Brain microvascular endothelial cell (primary cell): ENCODE measurements at regions not wholly inside any gene's neighbourhood (a gene's known extent, or its start where the extent isn't known, plus 50 kb on each side); places are given as distances from the start of the nearest gene placed in this dataset.

Experiments
- DNase-seq: peaks from one replicate; pipeline ENCODE4 v3.0.0-alpha.2; 2020
- H3K27ac ChIP-seq: fragments of 250-450 bp; sonication (Bioruptor Pico); 2 replicates; pipeline ENCODE4 v1.5.1; 2020; ENCODE audit warnings: mild to moderate bottlenecking, moderate library complexity
- H3K27me3 ChIP-seq: fragments of 250-450 bp; sonication (Bioruptor Pico); replicated peaks from 2 replicates; pipeline ENCODE4 v1.5.1; 2020; ENCODE audit warnings: mild to moderate bottlenecking
- H3K36me3 ChIP-seq: fragments of 250-450 bp; sonication (Bioruptor Pico); replicated peaks from 2 replicates; pipeline ENCODE4 v1.5.1; 2020; ENCODE audit warnings: mild to moderate bottlenecking
- H3K4me3 ChIP-seq: 2 replicates; pipeline ENCODE4 v1.5.1; 2011; ENCODE audit warnings: low read depth, mild to moderate bottlenecking, control low read depth, low read length, moderate library complexity
- in situ Hi-C: cut with HindIII; loops from 2 replicates; pipeline ENCODE4 v1.10.0; 2017; ENCODE audit warnings: low sequenced_read_pairs, low pct_ligation_motif_present
- TF ChIP-seq, protein P1 (sequence below): IDR thresholded peaks from 2 replicates; pipeline ENCODE4 v1.5.1; 2011; ENCODE audit warnings: low read depth, mild to moderate bottlenecking, moderate library complexity, low read length, control low read depth, inconsistent platforms; ENCODE audit errors: missing control alignments

GRCh38 chr19:31670931-31671330 is 321.7 kb upstream of the TSHZ3 start:
- Histone ChIP-seq H3K4me3 (no peak overlapping the region), H3K36me3 (no peaks in the 10 kb centered on the region), H3K27me3 (no peaks in the 10 kb centered on the region), H3K27ac (no peak overlapping the region)
- TF ChIP-seq, protein P1, sequence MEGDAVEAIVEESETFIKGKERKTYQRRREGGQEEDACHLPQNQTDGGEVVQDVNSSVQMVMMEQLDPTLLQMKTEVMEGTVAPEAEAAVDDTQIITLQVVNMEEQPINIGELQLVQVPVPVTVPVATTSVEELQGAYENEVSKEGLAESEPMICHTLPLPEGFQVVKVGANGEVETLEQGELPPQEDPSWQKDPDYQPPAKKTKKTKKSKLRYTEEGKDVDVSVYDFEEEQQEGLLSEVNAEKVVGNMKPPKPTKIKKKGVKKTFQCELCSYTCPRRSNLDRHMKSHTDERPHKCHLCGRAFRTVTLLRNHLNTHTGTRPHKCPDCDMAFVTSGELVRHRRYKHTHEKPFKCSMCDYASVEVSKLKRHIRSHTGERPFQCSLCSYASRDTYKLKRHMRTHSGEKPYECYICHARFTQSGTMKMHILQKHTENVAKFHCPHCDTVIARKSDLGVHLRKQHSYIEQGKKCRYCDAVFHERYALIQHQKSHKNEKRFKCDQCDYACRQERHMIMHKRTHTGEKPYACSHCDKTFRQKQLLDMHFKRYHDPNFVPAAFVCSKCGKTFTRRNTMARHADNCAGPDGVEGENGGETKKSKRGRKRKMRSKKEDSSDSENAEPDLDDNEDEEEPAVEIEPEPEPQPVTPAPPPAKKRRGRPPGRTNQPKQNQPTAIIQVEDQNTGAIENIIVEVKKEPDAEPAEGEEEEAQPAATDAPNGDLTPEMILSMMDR: no peak
- in situ Hi-C loops: no loop called here
- no peak for DNase-seq

- Histone ChIP-seq H3K27ac (no peak overlapping the region), H3K4me3 (no peak overlapping the region), H3K36me3 (no peaks in the 10 kb centered on the region), H3K27me3 (no peaks in the 10 kb centered on the region)
- no peak for DNase-seq
- in situ Hi-C loops: no loop called here
- TF ChIP-seq, protein P1: no peak
These were observed 322.3 kb upstream of the TSHZ3 start for GRCh38 chr19:31671411-31672035.

- peak overlapping the region; percentile 81 for H3K27ac ChIP-seq
- TF ChIP-seq, protein P1: no peak
- no peaks in the 10 kb centered on the region for H3K36me3 ChIP-seq
- H3K4me3 ChIP-seq: no peak overlapping the region
- DNase-seq: peak; percentile 66
- no peaks in the 10 kb centered on the region for H3K27me3 ChIP-seq
- in situ Hi-C loops: no loop called here
These were observed 325.4 kb upstream of the TSHZ3 start for GRCh38 chr19:31674503-31675192.

DNA sequence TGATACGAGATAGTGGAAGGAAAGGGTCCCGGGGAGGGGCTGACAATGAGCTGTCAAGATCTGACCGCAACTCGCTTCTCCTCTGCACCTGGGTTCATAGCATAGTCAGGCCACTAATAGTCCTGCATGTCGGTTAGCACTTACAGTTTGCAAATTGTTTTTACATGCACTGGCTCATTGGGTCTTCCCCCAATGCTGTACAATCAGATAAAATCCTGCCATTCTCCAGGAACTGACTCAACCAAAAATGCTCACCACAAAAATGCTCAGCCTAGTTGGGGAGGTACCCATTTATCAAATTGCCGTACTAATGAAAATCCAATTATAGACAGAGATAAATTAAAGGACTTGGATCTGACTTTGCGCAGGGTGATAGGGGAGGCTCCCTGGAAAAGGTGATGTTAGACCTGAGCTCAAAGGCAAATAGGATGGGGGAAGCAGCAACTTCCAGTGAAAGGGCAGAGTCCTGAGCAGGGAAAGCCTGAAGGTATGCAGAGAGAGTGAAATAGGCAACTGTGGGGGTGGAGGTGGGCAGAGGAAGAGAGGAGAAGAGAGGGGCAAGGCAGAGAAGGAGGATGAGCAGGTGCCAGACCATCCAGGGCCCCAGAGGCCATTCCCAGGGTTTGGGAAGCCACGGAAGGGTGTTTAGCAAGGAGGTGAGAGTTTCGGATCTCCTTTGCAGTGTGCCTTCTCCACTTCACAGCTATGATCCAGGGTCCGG is 326.1 kb upstream of the TSHZ3 start:
- in situ Hi-C loops: no loop called here
- TF ChIP-seq, protein P1: no peak
- DNase-seq: peak; percentile 70

DNA sequence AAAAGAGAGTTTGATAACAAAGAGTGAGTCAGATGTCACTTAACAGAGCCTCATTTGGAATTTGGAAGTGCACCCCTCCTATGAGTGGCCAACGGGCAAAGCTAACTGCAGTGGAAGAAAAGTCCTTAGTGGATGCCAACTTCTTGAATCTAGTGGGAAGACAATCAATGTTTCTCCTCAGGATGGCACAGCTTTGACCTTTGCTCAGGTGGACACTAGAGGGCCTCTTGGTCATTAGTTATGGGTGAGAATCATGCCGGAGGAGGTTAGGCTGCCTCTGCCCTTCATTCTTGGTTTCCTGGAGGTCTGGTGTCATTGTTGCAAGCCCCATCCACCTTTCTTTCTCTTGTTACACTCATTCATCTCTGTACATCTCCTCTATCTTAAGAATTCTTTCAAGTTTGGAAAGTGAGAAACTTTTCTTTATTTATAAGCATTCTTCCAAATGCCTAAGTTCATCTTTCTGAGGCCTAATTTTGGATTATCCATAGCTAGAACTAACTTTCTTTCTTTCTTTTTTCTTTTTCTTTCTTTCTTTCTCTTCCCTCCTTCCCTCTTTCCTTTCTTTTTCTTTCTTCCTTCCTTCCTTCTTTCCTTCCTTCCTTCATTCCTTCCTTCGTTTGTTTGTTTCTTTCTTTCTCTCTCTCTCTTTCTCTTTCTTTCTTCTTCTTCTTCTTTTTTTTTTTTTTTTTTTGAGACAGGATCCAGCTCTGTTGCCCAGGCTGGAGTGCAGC is 327.2 kb upstream of the TSHZ3 start:
- H3K27me3 ChIP-seq: no peaks in the 10 kb centered on the region
- H3K27ac ChIP-seq: no peak overlapping the region
- H3K36me3 ChIP-seq: no peaks in the 10 kb centered on the region
- in situ Hi-C loops: no loop called here
- H3K4me3 ChIP-seq: no peak overlapping the region
- TF ChIP-seq, protein P1: no peak
- DNase-seq: no peak

More for the DNA sequence above, 326.1 kb upstream of the TSHZ3 start:
- Histone ChIP-seq H3K36me3 (no peaks in the 10 kb centered on the region), H3K4me3 (no peak overlapping the region), H3K27ac (peak overlapping the region; percentile 81), H3K27me3 (no peaks in the 10 kb centered on the region)
